ENCODE measurements at regions not wholly inside any gene's neighbourhood (a gene's known extent, or its start where the extent isn't known, plus 50 kb on each side); places are given as distances from the start of the nearest gene placed in this dataset.

- TF ChIP-seq EZH2 (IDR thresholded peaks at IDR 0.05; ENCODE audit: borderline replicate concordance, low read depth, low read length, severe bottlenecking) (no peak), CTCF (IDR thresholded peaks at IDR 0.05; ENCODE audit: borderline replicate concordance, extremely low read depth, low read length, poor library complexity, severe bottlenecking) (no peak)
These were observed 937.0 kb downstream of the IGSF11 start for GRCh38 chr3:118097660-118098059.
